Astrocyte (in vitro differentiated cells and primary cell): ENCODE measurements at regions not wholly inside any gene's neighbourhood (a gene's known extent, or its start where the extent isn't known, plus 50 kb on each side); places are given as distances from the start of the nearest gene placed in this dataset.

Experiments used
- CTCF ChIP-seq: IDR thresholded peaks from 2 replicates; pipeline ENCODE4 v1.5.1; 2011; ENCODE audit warnings: low read depth, mild to moderate bottlenecking, inconsistent platforms, low read length, moderate library complexity; ENCODE audit not compliant: insufficient read depth
- EZH2 ChIP-seq: IDR thresholded peaks from 2 replicates; pipeline ENCODE4 v1.6.1; 2012; ENCODE audit warnings: mild to moderate bottlenecking, low read length, inconsistent platforms; ENCODE audit not compliant: insufficient read depth

DNA sequence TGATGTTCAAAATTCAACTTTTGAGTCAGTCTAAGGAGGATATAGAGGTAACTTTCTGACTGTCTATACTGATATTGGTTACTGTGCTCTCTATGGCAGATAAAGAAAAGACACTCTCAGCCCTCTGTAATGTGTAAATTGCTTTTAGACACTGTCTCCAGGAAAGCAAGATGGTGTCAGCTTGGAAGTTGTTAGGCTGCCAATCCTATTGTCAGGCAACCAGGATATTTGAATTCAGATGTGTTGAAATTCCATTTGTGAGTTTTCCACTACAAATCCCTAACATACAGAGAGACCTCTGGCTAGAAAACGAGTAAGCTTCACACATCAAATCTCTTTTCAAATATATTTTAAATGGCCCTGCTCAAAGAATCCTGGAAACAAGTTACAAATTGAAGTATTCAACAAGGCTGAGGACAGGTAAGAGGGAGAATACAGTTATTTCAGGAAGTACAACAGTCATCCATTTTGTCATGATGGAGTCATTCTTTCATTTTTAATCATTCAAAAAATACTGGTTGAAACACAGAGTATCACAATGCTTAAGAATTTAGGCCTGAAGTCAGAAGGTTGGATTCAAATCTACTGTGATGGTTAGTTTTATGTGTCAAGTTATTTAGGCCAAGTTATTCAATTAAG is 312.0 kb downstream of the OLFM4 start:
- TF ChIP-seq CTCF (no peak), EZH2 (no peak)
